Stomach (tissue), 4 donors: ENCODE measurements at regions not wholly inside any gene's neighbourhood (a gene's known extent, or its start where the extent isn't known, plus 50 kb on each side); places are given as distances from the start of the nearest gene placed in this dataset.

Source experiments
- EP300 ChIP-seq: sonication (generic); formaldehyde crosslinking; IDR thresholded peaks from one replicate; pipeline ENCODE4 v1.6.1; 2017; ENCODE audit warnings: antibody characterized with exemption
- POLR2A ChIP-seq, 4 donors: fragments of 450-650 bp; IDR thresholded peaks; one replicate each; pipeline ENCODE4 v1.6.1; 2016; ENCODE audit warnings: antibody characterized with exemption in 4 of 4, control low read depth in 2 of 4, mild to moderate bottlenecking in 1 of 4, moderate library complexity in 1 of 4
- POLR2AphosphoS5 ChIP-seq, 3 donors: sonication (generic); formaldehyde crosslinking; IDR thresholded peaks; one replicate each; pipeline ENCODE4 v1.6.1; 2016; ENCODE audit warnings: antibody characterized with exemption in 3 of 3
- TF ChIP-seq, protein P1 (sequence below), 7 experiments: fragments of 450-650 bp in 4 of 7; fragments of 200-600 bp in 3 of 7; sonication (generic) in 3 of 7; IDR thresholded peaks; one replicate each; pipeline ENCODE4 v1.5.1; 2016 to 2019; ENCODE audit warnings: antibody characterized with exemption in 7 of 7, control low read depth in 2 of 7, mild to moderate bottlenecking in 1 of 7

DNA sequence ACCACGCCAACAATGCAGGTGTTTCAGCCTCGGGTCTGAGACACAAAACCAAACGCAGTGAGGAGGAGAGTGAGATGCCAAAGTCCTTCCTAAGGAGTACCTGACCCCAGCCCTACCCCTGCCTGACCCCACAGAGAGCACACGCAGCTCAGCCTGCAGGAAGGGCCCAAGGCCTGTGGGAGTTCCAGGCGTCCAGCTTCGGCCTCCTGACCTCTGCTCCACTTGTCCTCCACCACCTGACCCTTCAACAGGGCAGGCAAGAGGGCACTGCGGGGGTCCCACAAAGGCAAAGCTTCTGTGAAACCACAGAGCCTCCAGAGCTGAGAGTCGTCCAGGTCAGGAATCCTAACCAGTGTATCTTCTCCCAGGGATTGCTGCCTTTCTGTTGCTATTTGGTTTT is 122.0 kb upstream of the PPP2R2D start:
- no peak for TF ChIP-seq POLR2AphosphoS5 (IDR thresholded peaks at IDR 0.05)
- TF ChIP-seq POLR2A (IDR thresholded peaks at IDR 0.05) = no peak
- TF ChIP-seq, protein P1, sequence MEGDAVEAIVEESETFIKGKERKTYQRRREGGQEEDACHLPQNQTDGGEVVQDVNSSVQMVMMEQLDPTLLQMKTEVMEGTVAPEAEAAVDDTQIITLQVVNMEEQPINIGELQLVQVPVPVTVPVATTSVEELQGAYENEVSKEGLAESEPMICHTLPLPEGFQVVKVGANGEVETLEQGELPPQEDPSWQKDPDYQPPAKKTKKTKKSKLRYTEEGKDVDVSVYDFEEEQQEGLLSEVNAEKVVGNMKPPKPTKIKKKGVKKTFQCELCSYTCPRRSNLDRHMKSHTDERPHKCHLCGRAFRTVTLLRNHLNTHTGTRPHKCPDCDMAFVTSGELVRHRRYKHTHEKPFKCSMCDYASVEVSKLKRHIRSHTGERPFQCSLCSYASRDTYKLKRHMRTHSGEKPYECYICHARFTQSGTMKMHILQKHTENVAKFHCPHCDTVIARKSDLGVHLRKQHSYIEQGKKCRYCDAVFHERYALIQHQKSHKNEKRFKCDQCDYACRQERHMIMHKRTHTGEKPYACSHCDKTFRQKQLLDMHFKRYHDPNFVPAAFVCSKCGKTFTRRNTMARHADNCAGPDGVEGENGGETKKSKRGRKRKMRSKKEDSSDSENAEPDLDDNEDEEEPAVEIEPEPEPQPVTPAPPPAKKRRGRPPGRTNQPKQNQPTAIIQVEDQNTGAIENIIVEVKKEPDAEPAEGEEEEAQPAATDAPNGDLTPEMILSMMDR (IDR thresholded peaks at IDR 0.05) = no peak
- no peak for TF ChIP-seq EP300
